GM21360 (cell line): ENCODE measurements at regions not wholly inside any gene's neighbourhood (a gene's known extent, or its start where the extent isn't known, plus 50 kb on each side); places are given as distances from the start of the nearest gene placed in this dataset.
"Not testable (repeated sequence)": the region's sequence is repeated elsewhere in the genome, so short reads cannot be mapped to it uniquely, and the experiment has no call there.

ENCODE experiments used
- ATAC-seq: cut with Tn5 transposase; IDR thresholded peaks from one replicate; pipeline ENCODE4 v1.9.1; 2021; ENCODE audit warnings: mild to moderate bottlenecking, moderate library complexity; ENCODE audit not compliant: unreplicated experiment

- no peak for ATAC-seq
These were observed 72.1 kb upstream of the EPB41L1 start for GRCh38 chr20:36082315-36082915.

- not testable (repeated sequence) for ATAC-seq
These were observed 71.3 kb upstream of the EPB41L1 start for GRCh38 chr20:36083200-36083599.

- no peak for ATAC-seq
These were observed 70.2 kb upstream of the EPB41L1 start for GRCh38 chr20:36084356-36084755.

GRCh38 chr20:36084897-36085613 lies 69.5 kb upstream of the EPB41L1 start:
- no peak for ATAC-seq

- no peak for ATAC-seq
These were observed 68.8 kb upstream of the EPB41L1 start for GRCh38 chr20:36085686-36086267.

- no peak for ATAC-seq
These were observed 67.8 kb upstream of the EPB41L1 start for GRCh38 chr20:36086767-36087166.

GRCh38 chr20:36090223-36090622 lies 64.3 kb upstream of the EPB41L1 start:
- no peak for ATAC-seq

GRCh38 chr20:36091561-36092397 lies 62.8 kb upstream of the EPB41L1 start:
- no peak for ATAC-seq

GRCh38 chr20:36092398-36093024 lies 62.0 kb upstream of the EPB41L1 start:
- no peak for ATAC-seq

GRCh38 chr20:36093025-36093803 lies 61.3 kb upstream of the EPB41L1 start:
- ATAC-seq, result no peak

GRCh38 chr20:36093804-36094145 lies 60.8 kb upstream of the EPB41L1 start:
- ATAC-seq, result no peak

- ATAC-seq, result no peak
These were observed 60.0 kb upstream of the EPB41L1 start for GRCh38 chr20:36094497-36094896.

GRCh38 chr20:36096435-36096834 lies 58.1 kb upstream of the EPB41L1 start:
- ATAC-seq, result no peak

- no peak for ATAC-seq
These were observed 57.0 kb upstream of the EPB41L1 start for GRCh38 chr20:36097337-36098151.

GRCh38 chr20:36098364-36098763 lies 56.2 kb upstream of the EPB41L1 start:
- ATAC-seq, result peak; percentile 60

- no peak for ATAC-seq
These were observed 55.4 kb upstream of the EPB41L1 start for GRCh38 chr20:36099106-36099505.

GRCh38 chr20:36101192-36101591 lies 53.3 kb upstream of the EPB41L1 start:
- ATAC-seq, result no peak

- no peak for ATAC-seq
These were observed 52.2 kb upstream of the EPB41L1 start for GRCh38 chr20:36102306-36102705.

- ATAC-seq, result no peak
These were observed 51.5 kb upstream of the EPB41L1 start for GRCh38 chr20:36102809-36103596.
